ENCODE measurements at regions not wholly inside any gene's neighbourhood (a gene's known extent, or its start where the extent isn't known, plus 50 kb on each side); places are given as distances from the start of the nearest gene placed in this dataset.
"Not testable (repeated sequence)": the region's sequence is repeated elsewhere in the genome, so short reads cannot be mapped to it uniquely, and the experiment has no call there.

DNA sequence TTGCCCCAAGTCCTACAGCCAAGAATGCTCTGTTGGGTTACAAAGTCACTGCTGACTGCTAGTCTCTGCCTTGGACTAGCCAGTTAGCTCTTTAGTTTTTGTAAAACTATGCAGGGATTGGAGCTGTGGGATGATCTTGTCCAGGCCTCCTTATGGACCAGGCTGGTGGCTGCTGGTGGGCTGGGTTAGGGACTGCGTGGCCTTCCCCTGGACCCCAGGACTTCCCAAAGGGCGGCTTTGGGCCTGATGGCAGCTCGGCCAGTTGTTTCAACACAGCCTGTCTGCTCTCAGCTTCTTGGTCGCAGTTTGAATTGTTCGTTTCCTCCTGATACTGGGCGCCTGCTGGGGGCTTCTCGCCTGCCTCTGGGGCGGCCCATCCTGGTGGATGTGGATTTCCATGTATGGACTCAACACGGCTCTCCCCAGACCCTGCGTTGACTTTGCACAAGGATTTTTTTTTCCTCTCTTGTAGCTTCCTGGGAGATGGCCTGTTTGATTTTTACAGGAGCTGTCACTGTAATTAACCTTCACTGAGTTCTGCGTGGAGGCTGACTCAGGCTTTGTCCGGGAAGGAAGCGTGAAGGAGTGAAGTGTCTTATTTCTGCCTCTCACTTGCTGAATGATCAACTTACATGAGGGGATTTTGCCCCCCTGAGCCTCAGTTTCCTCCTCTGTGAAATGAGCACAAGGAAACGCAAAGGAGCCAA is 91.9 kb upstream of the NEURL1B start:
- no peak for DNase-seq (ENCODE audit: low read depth)

GRCh38 chr5:172548311-172548731 is 92.7 kb upstream of the NEURL1B start:
- DNase-seq (ENCODE audit: low read depth): no peak

DNA sequence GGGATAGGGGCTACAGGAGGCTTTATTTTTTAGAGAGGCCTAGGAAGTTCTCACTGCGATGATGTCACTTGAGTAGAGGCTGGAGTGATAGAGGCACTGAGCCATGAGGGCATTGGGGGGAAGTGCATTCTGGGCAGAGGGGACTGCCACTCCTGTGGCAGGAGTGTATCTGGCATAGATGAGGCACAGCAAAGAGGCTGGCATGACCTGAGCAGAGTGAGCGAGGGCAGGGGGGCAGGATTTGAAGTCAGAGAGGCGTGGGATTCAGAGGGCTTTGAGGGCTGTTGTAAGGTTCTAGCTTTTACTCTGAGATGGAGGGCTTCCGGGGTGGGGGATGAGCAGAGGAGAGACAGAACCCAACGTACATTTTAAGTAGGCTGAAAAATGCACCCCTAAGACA is 91.9 kb upstream of the SH3PXD2B start:
- DNase-seq (ENCODE audit: low read depth): no peak

DNA sequence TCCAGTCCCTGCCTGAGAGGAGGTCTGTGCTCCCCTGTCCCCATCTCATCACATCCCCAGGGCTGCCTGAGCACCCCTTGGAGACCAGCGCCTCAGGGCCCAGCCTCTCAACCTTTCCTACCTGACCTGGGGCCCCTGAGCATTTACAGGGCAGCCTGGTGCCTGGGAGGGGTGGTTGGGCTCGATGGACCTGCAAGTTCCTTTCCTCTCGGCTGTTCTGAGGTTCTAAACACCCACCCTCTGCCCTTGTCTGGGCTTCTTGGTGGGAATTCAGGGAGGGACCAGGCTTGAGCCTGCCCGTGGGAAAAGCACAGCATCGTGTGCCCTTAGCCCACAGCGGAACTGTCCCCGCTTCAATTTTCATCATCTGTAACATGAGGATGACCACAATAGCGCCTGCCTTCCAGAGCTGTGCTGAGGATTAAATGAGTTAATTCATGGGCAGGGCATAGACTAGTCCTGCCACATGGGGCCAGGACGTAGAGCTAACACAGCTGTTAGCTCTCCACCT is 91.0 kb upstream of the SH3PXD2B start:
- no peak for DNase-seq (ENCODE audit: low read depth)

GRCh38 chr5:172544371-172545095 is 90.2 kb upstream of the SH3PXD2B start:
- DNase-seq (ENCODE audit: low read depth): no peak

DNA sequence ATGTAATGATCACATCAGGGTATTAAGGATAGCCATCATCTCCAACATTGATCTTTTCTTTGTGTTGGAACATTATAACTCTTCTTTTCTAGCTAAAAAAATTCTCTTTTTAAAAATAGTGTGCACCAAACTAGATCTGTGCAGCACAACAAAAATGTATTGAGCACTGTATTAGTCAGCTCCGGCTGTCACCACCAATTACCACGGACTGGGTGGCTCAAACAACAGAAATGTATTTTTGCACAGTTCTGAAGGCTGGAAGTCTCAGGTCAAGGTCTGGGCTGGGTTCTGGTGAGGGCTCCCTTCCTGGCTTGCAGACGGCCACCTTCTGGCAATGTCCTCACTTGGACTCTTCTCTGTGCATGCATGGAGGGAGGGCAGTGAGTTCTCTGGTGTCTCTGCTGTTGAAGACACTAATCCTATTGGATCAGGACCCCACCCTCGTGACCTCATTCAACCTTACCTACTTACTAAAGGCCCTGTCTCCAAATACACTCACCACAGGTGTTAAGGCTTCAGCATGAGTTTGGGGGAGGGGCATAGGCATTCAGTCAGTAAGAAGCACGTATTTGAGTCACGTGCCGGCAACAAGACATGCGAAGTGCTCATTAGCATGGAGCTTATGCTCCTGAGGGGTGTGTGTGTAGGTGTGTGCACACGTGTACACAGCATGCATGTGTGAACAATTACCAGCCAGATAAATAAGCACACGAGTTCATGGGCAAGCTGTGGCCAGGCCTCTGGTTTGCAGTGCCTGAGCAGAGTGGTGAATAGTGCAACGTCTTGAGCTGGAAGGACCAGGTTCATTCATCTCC is 89.4 kb upstream of the SH3PXD2B start:
- DNase-seq (ENCODE audit: low read depth): no peak

DNA sequence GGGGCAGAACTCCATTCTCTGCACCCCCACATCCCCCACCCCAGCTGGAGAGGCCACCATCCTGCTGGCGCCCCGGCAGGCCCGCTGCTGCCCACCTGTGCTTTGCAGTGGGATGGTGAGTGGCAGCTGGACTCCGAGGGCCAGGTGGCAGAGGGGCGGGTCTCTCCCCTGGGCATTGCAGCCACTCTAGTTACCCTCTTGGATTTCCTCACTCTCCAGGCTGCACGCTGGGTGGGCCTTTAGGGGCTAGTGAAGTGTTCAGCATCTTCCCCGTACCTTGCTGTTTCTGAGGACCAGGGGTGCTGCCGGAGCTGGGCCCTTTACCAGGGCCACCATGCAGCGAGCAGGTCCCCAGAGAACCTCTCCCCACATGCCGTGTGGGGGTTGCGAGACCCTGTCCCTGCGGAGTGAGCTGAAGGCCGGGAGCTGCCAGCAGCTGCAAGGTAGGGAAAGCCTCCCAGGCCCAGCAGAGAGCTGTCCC is 88.4 kb upstream of the SH3PXD2B start:
- DNase-seq (ENCODE audit: low read depth): no peak

DNA sequence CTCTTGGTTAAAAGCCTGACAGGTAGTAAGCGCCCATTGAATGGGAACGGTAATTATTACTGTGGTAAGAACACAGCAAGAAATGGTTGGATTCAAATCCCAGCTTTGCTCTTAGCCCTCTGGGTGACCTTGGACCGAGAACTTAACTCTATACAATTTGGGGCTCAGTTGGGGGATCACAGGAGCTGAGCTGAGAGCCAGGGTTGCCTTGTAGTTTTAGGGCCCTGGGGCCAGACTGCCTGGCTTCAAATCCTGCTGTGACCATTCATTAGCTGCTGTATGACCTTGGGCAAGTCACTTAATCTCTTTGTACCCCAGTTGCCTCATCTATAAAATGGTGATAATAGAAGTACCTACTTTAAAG is 87.4 kb upstream of the SH3PXD2B start:
- DNase-seq (ENCODE audit: low read depth): no peak

GRCh38 chr5:172541099-172541772 is 86.9 kb upstream of the SH3PXD2B start:
- DNase-seq (ENCODE audit: low read depth): no peak

DNA sequence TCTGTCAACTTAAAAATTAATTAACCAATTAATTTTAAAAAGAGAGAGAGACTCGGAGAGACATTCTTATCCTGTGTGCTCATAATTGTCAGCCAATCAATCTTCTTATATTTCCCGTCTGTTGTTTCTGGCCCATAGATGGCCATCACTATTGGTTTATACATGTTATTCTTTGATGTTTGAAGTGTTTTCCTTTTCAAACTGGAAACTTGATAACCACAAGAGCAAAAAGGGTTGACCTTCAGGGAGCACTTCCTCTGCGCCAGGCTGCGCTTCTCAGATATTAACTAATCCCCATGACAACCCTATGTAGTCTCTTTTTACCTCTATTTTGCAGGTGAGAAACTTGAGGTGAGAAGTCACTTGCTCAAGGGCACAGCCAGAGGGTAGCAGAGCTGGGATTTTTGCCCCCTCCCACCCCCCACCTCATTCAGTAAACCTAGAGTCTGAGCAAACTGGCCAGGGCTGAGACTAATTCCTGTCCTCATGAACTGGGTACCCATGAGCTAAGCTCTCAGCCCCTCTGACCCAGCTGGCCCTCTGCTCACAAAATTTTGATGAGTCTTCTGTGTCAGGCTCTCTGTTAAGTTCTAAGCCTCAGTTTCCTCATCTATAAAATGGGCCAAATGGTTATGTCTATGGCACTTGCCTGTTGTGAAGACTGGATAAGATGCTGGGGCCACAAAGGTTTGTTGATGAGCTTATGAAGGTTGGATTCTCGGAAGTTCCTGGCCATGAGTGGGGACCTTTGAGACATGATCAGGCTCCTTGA is 86.0 kb upstream of the SH3PXD2B start:
- DNase-seq (ENCODE audit: low read depth): no peak

DNA sequence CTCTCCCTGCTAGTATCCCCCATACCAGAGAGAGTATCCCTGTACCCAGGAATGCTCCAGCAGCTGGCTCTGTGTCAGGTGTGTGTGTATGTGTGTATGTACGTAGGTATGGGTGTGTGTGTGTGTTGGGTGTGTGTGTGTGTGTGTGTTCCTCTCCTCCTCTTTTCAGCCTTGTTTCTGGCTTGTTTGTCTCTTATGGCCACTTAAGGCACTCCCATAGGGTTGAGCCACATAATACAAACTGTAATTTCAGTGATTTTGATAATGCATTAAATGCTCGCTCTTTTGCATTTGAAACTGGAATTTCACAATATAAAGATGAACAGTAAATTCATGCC is 80.8 kb upstream of the SH3PXD2B start:
- DNase-seq (ENCODE audit: low read depth): no peak

DNA sequence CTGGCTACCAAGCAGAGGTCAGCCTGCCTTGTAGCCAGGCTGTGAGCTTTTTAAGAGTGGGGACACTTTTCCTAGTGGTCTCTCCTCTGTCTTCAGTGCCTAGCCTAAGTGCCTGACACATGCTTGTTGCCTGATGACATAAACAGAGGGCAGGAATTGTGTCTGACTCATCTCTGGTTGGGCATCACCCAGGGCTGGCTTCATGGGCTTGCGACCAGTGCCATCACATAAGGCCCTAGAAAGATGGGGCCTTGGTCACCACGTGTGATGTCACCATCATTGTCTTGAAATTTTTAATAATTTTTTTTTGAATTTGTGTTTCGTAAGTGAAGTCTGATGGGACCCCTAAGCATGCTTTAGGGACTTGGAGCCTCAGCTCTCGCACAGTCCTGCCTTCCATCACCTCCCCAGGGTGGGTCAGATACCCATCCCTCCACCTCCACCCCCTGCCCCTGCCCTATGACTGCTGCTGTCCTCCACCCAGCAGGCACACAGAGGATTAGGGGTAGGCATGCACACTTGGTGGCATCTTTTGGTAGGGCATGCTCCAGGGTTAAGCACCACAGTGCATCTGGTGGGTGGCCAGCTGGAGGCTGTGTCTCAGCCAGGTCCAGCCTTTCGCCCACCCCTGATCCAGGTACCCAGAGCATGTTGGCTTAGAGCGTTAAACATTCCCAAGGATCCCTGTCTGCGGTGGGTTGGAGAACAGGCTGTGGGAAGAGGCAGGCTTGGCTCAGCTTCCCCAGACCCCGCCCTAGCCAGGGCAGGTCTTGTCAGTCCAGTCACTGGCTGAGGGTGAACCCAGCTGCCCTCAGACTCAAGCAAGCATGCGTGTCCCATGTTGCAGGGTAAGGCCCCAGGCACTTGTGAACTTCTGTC is 80.1 kb upstream of the SH3PXD2B start:
- peak; percentile 24 for DNase-seq (ENCODE audit: low read depth)

DNA sequence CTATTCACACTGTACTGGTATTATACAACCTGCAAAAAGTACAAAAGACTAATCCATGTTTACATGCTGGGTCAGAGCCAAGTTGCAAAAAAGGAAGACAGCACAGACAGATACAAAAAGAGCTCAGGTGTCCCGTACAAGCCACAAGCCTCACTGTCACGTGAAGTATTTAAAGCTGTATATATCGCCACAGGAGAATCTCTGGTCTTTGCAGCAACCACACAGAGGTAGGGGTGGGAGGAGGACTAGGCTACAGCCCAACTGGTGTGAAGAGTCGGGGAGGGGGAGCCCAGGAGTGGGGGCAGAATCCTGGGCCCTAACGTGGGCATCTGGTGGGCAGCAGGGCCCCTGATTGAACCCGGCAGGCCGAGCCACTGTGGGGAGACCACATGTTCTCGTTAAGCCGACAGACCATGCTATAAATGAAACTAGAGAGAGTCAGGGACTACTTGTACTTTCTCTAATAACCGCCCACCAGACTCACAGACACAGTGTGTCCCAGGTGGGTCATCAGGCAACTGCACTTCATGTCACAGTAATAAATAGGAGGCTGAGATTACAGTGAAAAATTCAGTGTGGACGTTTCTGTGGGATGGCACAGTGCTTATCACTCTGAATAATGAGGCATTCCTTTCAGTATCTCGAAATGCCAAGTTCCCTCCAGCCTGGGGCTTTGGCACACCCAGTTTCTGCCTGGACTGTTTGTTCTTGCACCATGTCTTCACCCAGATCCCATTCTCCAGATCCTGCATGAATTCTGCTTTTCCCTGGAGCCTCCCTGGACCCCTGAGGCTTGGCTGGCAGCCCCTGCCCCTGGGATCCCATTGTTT is 79.3 kb upstream of the SH3PXD2B start:
- no peak for DNase-seq (ENCODE audit: low read depth)

GRCh38 chr5:172533058-172533398 is 78.7 kb upstream of the SH3PXD2B start:
- DNase-seq (ENCODE audit: low read depth): no peak

DNA sequence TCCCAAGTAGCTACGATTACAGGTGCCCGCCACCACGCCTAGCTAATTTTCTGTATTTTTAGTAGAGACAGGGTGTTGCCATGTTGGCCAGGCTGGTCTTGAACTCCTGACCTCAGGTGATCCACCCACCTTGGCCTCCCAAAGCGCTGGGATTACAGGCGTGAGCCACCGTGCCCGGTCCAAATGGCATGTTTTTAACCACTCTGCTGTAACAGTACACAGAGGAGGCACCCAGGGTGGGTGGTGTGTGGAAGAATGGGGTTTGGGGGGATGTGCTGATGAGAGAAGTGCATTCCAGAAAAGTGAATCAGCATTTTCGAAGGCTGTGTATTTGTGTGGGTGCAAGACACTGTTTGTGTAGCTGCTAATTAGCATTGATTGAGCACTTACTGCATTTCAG is 78.1 kb upstream of the SH3PXD2B start:
- DNase-seq (ENCODE audit: low read depth): not testable (repeated sequence)

GRCh38 chr5:172531704-172532026 is 77.3 kb upstream of the SH3PXD2B start:
- DNase-seq (ENCODE audit: low read depth): no peak

DNA sequence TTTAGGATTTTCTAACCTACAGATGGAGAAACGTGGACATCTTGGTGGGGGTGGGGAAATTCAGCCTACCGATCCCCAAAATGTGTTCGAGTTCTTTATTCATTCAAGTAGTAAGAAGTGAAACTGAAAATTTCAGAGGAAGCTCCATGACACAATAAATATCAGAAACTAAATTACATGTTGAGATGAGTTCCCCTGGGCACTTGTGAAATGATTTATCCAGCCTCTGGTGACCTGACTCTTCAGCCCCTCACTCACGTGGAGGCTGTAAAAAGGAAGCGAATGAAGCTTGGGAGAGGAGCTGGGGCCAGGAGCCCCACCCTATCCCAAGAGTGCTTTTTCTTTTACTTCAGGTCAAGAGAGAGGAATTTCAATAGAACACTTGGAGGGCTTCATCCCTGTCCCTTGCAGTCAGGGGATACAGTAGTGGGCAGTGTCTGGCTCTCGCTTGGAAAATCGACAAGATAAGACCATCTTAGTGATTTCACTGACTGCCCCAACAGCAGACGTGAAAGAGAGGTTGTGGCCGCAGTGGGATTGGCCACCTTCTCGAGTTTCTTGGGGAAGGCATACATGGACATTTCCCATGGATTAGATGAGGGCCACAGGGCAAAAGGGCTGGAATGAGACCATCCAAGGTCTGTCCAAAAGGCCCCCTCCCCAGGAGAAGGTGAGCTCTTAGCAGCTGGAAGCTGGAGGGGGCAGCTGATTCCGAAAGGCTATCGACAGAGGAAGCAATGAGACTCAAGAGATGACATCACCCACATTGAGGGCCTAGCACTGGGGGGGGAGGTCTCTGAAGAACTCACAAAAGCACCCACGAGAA is 76.8 kb upstream of the SH3PXD2B start:
- no peak for DNase-seq (ENCODE audit: low read depth)

DNA sequence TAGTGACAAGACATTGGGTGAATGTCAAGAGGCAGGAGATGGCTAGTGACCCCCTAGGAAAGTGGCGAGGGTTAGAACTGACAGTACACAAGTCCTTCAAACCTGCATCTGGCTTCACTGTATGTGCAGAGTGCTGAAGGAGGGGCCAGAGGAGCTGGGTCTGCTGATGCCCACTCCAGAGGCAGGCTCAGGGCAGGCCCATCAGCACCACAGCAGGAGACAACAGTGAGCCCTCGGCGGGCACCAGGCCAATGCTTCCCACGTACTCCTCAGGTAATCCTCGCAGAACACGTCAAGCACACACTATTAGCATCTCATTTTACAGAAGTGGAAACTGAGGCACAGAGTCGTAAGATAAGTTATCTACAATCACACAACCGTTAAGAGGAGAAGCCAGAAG is 76.1 kb upstream of the SH3PXD2B start:
- no peak for DNase-seq (ENCODE audit: low read depth)

DNA sequence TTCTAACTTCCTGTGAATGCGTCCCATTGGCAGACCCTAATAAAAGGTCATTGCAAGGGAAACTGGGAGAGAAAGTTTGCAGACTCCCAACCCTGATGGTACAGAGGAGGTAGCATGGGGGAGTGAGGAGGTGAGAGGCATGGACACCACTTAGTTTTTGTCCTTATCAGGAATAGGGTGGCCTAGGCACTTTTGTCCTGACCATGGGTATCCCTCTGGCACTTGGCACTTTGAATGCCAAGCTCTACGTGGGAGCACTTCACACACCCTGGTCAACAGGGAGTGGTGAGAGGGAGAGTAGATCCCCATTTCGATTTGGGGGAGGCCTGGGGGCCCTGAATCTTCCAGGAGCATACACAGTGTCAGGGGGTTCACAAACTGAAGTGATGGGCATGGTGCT is 75.6 kb upstream of the SH3PXD2B start:
- no peak for DNase-seq (ENCODE audit: low read depth)
